GM19452 (cell line): ENCODE measurements at regions not wholly inside any gene's neighbourhood (a gene's known extent, or its start where the extent isn't known, plus 50 kb on each side); places are given as distances from the start of the nearest gene placed in this dataset.

ENCODE experiments used
- ATAC-seq: cut with Tn5 transposase; IDR thresholded peaks from one replicate; pipeline ENCODE4 v1.9.1; 2021; ENCODE audit not compliant: unreplicated experiment

- ATAC-seq: no peak
Observed at GRCh38 chr22:34878171-34878570, 187.8 kb upstream of the ISX start.

GRCh38 chr22:34879001-34879400 is 187.0 kb upstream of the ISX start:
- ATAC-seq: no peak

GRCh38 chr22:34880662-34881061 is 185.3 kb upstream of the ISX start:
- ATAC-seq: no peak

GRCh38 chr22:34881453-34881852 is 184.5 kb upstream of the ISX start:
- no peak for ATAC-seq

GRCh38 chr22:34885852-34886251 is 180.1 kb upstream of the ISX start:
- ATAC-seq: no peak

GRCh38 chr22:34886391-34886790 is 179.6 kb upstream of the ISX start:
- no peak for ATAC-seq

- ATAC-seq: no peak
Observed at GRCh38 chr22:34886812-34887211, 179.1 kb upstream of the ISX start.

- no peak for ATAC-seq
Observed at GRCh38 chr22:34897126-34897525, 168.8 kb upstream of the ISX start.

- no peak for ATAC-seq
Observed at GRCh38 chr22:34902335-34902734, 163.6 kb upstream of the ISX start.

GRCh38 chr22:34903416-34903815 is 162.5 kb upstream of the ISX start:
- no peak for ATAC-seq

- no peak for ATAC-seq
Observed at GRCh38 chr22:34904486-34904885, 161.5 kb upstream of the ISX start.

- ATAC-seq: no peak
Observed at GRCh38 chr22:34913826-34914225, 152.1 kb upstream of the ISX start.

GRCh38 chr22:34914846-34915245 is 151.1 kb upstream of the ISX start:
- ATAC-seq: no peak

- no peak for ATAC-seq
Observed at GRCh38 chr22:34917239-34917638, 148.7 kb upstream of the ISX start.

GRCh38 chr22:34931026-34931425 is 134.9 kb upstream of the ISX start:
- ATAC-seq: no peak

- no peak for ATAC-seq
Observed at GRCh38 chr22:34934261-34934660, 131.7 kb upstream of the ISX start.

- ATAC-seq: no peak
Observed at GRCh38 chr22:34943830-34944229, 122.1 kb upstream of the ISX start.

GRCh38 chr22:34946339-34946985 is 119.5 kb upstream of the ISX start:
- no peak for ATAC-seq

GRCh38 chr22:34950489-34950888 is 115.5 kb upstream of the ISX start:
- no peak for ATAC-seq

GRCh38 chr22:34951212-34951611 is 114.7 kb upstream of the ISX start:
- ATAC-seq: no peak

- no peak for ATAC-seq
Observed at GRCh38 chr22:34960005-34960404, 106.0 kb upstream of the ISX start.

- ATAC-seq: no peak
Observed at GRCh38 chr22:34966980-34967565, 98.9 kb upstream of the ISX start.
